ENCODE measurements at regions not wholly inside any gene's neighbourhood (a gene's known extent, or its start where the extent isn't known, plus 50 kb on each side); places are given as distances from the start of the nearest gene placed in this dataset.

DNA sequence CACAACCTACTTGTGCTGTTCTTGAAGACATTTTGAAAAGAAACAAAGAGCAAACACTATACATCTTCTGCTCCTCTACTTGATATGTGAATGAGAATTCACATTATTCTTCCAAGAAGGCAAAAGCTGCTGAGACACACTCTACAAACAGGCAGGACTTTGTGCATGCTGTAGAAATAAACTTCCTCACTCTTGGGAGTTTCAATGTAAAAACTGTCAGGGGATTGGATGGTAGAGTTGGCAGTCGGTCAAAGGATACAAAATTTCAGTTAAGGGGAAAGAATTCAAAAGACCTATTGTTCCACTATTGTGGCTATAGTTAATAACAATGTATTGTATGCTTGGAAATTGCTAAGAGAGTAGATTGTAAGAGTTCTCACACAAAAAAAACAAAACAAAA lies 196.3 kb downstream of the MC4R start:
- TF ChIP-seq, protein P1, sequence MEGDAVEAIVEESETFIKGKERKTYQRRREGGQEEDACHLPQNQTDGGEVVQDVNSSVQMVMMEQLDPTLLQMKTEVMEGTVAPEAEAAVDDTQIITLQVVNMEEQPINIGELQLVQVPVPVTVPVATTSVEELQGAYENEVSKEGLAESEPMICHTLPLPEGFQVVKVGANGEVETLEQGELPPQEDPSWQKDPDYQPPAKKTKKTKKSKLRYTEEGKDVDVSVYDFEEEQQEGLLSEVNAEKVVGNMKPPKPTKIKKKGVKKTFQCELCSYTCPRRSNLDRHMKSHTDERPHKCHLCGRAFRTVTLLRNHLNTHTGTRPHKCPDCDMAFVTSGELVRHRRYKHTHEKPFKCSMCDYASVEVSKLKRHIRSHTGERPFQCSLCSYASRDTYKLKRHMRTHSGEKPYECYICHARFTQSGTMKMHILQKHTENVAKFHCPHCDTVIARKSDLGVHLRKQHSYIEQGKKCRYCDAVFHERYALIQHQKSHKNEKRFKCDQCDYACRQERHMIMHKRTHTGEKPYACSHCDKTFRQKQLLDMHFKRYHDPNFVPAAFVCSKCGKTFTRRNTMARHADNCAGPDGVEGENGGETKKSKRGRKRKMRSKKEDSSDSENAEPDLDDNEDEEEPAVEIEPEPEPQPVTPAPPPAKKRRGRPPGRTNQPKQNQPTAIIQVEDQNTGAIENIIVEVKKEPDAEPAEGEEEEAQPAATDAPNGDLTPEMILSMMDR (IDR thresholded peaks at IDR 0.05) = no peak
- TF ChIP-seq POLR2AphosphoS5 (IDR thresholded peaks at IDR 0.05; ENCODE audit: insufficient read depth in 1 of 2, low read depth in 1 of 2) (no peak), POLR2A (IDR thresholded peaks at IDR 0.05) (no peak)

Data from vagina (tissue), 2 donors.